ENCODE measurements at regions not wholly inside any gene's neighbourhood (a gene's known extent, or its start where the extent isn't known, plus 50 kb on each side); places are given as distances from the start of the nearest gene placed in this dataset.
"Not testable (repeated sequence)": the region's sequence is repeated elsewhere in the genome, so short reads cannot be mapped to it uniquely, and the experiment has no call there.

- peak; percentile 83 for DNase-seq (ENCODE audit: low spot score)
These were observed 54.2 kb upstream of the SEC14L1 start for GRCh38 chr17:77086433-77087010.

DNA sequence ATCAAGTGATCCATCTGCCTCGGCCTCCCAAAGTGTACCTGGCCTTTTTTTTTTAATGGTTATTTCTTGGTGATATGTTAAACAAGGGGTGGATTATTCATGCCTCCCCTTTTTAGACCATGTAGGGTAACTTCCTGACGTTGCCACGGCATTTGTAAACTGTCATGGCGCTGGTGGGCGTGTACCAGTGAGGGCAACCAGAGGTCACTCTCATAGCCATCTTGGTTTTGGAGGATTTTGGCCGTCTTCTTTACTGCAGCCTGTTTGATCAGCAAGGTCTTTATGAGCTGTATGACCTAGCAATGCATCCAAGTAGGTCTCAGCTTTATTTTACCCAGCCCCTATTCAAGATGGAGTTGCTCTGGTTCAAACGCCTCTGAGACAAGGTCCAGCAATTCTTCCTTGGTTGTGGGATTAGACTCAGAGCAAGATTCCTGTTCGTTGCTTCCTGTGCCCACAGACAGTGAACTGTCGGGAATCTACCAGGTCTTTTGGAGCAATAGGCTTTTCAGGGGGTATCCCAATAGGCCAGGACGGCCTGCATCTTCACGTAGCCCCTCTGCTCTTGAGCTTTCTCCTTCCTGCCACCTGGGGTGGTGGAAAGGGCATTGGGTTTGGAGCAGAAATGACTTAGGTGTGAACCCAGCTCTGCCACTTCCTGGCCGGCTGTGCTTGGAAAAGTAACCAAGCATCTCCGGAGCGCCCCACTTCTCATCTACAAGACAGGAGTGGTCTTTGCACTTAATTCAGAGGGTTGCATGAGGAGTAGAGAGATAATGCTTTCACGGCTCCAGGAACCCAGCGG lies 52.9 kb upstream of the SEC14L1 start:
- DNase-seq (ENCODE audit: low spot score), result no peak

DNA sequence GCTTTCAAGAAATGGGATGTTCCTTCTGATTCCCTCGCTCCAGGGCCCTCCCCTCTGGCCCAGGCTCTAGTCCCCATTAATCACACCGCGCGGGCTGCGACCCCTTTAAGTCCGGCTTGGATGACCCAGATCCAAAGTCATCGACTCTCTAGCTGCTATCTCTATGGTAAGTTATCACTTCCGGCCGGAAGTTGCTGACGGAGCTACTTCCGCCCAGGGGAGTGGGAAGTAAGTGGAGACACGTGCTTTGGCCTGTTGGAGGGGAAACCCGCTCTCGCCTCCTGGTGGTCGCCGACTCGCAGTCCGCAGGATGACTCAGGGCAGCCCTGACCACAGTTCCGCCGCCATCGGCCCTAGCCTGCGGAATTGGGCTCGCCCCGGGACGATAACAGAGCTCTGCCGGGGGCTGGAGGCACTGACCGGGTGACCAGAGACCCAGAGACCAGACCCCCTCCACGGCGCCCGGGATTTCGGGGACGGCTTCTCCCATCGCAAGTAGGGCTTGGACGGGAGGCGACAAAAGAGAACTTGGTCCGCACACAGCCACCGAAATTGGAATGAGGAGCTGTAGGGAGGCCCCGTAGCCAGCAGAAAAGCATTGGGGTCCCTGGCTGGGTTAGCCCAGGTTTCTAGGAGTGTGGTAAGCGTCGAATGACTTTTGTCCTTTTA lies 52.2 kb upstream of the SEC14L1 start:
- DNase-seq (ENCODE audit: low spot score), result peak; percentile 93

DNA sequence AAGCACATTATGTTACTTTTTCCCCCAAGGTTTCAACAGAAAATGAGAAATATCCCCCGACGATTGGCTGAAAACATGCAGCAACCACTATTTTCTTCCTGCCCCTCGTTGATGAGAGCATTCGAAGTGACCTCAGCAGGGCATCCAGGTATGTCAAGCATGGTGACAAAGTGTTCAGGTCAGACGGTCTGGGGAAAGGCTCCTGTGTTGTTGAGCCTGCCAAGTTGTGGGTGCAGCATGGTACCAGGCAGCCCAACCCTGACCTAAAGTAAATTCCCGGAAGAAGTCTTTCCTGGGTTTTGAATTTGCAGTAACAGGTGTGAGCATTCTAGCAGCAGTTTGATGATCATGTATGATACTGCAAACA lies 51.7 kb upstream of the SEC14L1 start:
- DNase-seq (ENCODE audit: low spot score), result peak; percentile 27

GRCh38 chr17:77089949-77090348 lies 50.8 kb upstream of the SEC14L1 start:
- DNase-seq (ENCODE audit: low spot score), result not testable (repeated sequence)

DNA sequence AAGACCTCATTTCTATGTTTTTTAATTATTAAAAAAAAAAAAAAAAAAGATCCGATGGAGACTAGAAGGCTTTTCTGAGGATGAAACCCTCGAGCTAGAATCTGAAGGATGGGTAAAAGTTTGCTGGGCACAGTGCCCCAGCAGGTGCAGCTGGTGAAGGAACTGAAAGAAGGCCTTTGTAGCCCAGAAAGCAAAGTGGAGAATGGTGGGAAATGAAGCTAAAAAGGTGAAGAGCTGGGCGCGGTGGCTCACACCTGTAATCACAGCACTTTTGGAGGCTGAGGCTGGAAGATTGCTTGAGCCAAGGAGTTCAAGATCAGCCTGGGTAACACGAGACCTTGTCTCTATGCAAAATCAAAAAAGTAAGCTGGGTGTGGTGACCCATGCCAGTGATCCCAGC lies 50.3 kb upstream of the SEC14L1 start:
- no peak for DNase-seq (ENCODE audit: low spot score)
